ENCODE measurements at regions not wholly inside any gene's neighbourhood (a gene's known extent, or its start where the extent isn't known, plus 50 kb on each side); places are given as distances from the start of the nearest gene placed in this dataset.
"Not testable (repeated sequence)": the region's sequence is repeated elsewhere in the genome, so short reads cannot be mapped to it uniquely, and the experiment has no call there.

DNA sequence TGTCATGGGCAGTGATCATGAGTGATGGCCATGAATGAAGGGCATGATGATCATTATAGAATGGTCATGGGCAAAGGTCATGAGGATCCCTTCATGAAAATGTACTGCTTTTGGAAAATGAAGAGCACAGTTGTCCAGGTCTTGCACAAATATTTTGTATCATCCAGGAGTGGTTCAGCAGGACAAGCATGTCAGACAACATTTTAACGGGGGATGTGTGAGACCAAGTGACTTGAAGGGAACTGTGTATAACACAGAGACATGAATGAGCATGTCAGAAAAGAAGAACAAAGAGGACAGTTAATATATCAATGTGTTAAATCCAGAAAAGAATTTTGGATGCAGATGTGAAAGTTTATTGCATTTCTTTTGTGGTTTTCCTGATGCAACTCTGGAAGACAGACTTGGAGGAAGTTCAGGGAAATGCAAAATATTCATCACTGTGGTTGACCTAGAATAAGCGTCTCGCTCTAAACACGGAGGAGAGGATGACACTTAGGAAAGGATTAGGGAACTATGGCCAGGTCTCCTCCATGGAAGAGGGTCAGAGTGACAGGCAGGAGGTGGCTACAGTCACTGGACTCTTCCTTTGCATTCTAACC, 116.1 kb upstream of the IRX4 start:
- DNase-seq = no peak

DNA sequence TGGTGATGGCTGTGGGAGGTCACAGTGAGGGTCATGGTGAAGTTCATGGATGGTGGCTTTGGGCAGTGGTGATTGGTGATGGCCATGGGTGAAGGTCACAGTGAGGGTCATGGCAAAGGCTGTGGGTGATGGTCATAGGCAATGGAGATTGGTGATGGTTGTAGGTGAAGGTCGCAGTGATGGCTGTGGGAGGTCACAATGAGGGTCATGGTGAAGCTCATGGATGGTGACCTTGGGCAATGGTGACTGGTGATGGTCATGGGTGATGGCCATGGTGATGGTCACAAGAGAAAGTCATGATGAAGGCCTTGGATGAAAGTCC, 115.6 kb upstream of the IRX4 start:
- no peak for DNase-seq

DNA sequence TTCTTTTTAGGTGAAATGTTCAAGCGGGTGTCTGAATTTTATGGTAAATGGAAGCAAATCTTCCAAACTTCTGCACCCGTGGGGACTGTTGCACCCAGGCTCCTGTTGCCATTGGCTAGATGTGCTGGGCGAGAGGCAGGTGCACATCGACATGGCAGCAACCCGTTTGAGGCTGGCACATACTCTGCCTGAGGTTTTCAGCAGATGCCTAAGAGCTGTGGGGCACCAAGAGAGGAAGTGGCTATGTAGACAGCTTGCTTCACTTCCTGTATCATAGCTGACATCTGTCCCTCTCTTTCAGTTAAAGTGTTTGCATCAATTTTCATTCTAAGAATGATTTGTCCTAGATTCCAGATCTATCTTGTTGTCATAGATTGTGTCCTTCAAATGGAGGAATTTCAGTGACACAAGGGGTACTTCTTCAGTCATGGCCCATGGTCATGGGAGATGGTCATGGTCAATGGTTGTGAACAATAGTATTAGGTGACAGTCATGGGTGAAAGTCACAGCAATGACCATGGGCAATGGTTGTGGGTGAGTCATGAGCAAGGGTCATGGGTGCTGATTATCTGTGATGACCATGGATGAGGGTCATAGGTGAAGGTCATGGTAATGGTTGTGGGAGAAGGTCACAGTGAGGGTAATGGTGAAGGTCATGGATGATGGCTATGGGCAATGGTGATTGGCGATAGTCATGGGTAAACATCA, 115.1 kb upstream of the IRX4 start:
- no peak for DNase-seq

DNA sequence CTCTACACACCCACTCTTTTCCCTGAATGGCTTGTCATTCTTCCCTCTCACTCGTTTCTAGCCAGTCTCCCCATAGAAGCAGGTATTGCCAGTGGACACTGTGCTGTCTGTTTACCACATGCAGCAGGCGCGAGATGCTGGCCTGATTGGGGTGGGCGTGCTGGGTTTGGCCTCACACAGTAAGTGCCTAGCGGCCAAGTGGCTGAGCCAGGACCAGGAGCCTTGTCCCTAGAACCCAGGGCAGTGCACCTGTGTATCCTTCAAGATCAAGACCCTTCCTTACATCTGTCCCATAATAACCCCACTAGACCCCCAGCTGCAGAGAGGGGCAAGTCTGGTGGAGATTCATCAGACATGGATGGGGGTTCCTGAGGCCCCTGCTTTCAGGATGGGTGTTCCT, 112.8 kb upstream of the IRX4 start:
- DNase-seq = no peak

DNA sequence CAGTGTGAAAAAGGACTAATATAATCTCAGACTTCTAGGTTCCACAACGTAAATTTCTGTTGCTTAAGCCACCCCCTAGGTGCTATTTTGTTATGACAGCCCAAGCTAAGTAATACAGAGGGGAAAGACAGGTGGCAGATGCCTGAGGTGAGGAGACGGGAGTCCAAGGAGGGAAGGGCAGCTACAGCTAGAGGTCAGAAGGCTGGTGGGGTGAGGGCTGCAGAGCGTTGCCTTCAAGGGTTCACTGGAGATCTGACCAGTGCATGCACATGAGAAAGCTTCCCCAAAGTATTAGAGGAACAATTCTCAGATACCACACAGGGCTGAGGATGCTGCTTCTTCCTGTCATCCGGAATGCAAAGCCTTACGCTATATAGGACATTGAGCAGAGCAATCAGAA, 104.7 kb upstream of the IRX4 start:
- DNase-seq = no peak

DNA sequence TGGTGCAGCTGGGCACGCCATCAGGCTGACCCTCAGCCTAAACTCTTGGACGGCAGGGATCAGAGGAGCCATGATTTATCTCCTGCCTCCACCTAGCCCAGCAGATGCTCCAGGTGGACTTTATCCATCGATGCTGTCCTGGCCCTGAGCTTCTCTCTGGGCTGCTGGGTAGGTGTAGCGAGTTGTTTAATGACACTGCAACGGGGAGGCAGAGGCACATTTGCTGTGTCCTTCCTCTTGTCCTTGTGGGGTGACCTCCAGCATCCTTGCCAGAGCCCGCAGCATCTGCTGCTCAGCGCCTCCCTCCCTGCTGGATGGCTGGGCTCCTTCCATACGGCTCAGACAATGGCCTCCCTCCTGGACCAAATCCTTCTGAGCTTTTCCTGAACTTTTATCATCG, 103.1 kb upstream of the IRX4 start:
- DNase-seq = no peak

DNA sequence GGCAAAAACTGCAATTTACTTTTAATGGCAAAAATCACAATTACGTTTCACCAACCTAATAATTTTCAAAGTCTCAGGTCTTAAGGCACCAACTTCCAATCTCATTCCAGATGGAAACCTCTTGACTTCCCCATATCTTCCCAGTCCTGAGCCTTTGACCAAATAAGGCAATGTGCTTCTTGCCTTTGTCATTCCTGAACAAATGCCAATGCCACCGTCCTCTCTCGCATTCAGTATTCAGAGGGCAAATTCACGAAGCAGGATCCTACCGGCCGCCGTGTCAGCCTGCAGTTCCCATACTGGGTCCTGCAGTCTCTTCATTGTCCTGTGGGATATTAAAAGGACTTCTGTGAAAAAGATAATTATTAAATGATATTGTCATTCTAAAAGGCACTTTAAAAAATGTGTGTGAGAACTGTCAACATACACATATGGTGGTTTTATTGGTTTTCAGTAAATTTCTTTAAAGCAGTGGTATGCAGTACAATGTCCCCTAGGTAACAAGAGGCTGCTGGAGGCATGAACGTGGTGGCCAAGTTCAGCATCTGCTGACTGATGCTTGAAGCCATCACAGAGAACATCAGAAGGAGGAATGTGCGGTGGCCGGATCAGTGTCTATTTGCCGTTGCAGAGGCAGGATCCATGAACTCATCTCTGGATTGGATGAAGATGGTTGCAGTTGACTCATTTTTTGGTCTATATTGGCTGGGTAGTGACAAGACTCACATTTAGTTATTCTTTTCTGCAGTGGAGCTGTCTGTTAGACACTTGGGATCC, 101.4 kb upstream of the IRX4 start:
- no peak for DNase-seq

DNA sequence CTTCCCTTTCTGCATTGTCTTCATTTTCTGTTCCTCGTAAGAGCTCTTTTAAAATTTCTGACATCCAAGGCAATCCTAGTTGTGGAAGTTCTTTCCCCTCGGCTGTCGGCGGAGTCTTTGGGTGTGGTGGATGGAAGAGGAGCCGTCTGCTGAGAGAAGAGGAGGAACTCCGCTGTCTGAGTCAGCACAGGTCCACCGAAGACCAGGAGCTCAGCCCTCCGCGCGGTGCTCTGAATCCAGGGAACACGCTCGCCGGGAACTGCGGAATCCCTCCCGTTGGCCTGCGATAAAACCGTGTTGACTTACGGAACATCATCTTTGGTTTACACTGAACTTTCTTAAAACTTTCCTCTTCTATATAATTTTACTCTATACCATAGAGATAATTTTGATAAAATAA, 100.7 kb upstream of the IRX4 start:
- DNase-seq = no peak

DNA sequence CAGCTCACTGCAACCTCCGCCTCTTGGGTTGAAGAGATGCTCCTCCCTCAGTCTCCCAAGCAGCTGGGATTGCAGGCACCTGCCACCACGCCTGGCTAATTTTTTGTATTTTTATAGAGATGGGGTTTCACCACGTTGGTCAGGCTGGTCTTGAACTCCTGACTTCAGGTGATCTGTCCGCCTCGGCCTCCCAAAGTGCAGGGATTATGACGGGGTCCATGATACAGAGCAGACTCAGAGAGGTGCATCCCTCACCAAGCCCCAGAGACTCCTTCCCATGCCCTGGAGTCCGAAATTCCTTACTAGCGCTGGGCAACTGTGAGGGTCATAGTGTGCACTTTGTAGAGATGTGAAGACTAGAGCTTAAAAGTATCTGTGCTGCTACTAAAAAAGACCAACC, 99.8 kb upstream of the IRX4 start:
- not testable (repeated sequence) for DNase-seq

DNA sequence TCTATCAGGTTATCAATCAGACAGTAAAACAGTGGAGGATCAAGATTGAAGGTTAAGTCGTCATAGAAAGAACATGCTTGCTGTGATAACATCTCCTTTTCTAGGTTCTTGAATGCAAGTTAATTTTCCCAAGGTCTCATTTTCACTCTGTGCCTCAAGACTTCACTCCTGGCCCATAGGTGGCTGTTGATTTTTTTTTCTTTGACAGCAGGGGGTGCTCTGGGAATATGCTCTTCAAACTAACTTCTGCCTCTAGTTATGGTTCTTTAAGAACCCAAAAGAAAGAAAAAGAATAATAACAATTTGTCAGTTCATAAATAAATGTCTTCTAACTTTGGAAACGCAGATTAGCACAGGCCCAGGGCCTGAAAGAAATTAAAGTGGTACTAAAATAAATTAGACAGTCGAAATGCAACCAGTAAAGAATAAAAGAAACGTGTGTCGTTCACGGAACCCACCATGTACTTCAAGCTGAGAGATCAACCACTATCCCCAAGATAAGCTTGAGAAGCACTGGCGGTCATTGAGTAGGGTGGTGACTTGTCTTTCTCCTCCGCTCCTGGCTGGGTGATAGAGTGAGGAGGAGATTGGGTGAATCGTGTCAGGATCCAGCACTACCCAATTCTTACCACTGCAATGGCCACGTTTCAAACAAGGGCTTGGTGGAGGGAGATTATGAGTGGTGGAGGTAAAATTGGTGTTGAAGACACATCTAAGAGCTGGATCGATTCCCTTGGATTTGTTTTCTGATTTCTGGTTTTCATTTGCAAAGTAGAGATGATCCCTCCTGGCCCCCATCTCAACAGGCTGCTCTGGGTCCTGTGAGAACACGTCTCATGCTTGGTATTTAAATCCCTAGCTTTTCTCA, 93.4 kb upstream of the IRX4 start:
- DNase-seq = no peak

DNA sequence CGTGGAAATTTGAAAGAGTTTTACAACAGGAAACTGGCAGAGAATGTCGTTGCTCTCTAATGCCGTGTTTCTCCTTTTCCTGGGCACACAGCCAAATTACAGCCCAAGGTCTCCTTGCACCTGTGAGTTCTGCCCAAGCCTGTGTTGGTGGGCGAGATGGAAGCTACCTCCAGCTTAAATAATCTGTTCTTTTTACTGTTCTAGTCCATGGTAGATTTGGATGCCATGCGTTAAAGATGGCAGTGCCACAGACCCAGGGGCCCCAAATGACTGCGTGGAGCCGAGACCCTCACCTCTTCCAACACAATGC, 92.6 kb upstream of the IRX4 start:
- no peak for DNase-seq

DNA sequence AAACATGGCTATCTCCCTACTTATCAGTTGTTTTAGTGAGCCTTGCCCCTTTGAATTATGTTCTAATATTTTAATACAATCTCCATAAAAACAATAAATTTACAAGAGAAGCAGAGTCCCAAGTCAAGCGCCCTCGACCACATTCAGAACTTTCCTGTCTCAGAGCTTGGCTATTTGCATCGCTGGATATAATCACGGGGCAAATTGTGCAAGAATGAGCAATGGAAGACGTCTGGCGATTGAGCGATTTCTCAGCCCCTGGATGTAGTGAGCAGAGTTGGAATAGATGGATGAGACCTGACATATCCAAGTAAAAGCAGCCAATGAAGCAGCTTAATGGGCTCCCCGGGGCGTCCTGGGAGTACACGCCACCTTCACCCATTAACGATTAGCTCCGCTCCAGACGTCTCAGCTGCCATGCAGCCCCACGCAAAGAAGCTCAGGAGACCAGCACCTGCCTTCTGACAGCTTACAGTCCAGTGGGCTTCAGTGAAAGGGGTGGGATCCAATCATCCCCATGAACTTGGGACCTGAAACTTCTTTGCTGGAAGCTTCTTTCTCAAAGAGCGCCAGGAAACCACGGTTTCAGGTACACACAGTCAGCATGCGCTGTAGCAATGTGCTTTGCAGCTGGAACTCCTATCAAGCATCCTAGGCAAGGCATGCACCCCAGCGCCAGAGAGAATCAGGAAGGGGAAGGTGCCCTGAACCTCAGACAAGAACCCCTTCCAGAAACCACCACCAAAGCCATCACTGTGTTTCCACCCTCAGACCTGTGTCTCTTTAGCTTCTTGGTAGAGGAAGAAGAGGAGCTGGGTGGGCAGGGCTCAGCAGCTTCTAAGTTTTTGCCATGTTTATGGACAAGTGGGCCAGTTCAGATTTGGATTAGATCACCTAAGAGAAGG, 92.0 kb upstream of the IRX4 start:
- no peak for DNase-seq

DNA sequence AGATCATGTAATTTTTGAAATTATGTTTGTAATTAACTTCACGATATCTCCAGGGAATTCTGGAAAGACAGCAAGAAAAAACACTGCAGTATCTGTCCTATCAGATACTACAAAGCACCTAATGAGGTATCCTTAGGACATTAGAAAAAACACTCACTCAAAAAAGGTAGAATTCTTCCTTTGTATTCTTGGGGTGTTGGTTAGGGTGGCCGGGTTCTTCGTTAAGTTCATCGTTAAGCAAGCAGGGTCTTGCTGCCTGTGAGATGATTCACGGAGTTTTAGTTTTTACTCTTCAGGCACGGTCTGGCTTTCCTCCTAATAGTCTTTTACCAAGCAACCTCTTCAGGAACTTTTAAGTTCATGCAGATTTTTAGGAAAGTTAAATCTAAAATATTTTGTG, 91.4 kb upstream of the IRX4 start:
- no peak for DNase-seq

DNA sequence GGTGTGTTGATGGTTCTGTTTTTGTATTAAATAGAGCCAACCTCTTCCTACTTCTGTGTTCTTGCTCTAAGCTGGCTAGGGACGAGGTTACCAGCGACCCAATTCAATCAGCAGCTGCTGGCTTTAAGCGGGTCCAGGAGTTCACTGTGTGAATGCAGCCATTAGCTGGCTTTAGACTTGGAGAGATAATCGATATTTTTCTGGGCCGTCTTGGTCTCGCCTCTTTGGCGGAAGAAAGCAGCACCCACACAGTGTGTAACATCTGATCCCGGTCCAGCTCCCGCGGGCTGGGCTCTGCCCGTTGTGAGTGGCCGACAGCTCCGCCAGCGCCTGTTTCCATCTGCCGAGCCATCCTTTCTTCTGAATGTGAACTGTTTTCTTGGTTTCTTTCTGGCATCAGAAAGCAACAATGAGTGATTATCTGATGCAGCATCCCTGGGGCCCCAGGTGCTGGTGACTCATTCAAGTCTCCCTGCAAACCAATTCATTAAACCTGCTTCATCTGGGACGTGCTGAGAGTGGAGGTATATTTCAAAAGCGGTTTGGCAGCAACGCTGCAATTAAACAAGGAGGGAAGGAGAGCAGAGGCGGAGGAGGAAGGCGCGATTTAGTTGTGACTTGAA, 90.8 kb upstream of the IRX4 start:
- no peak for DNase-seq

DNA sequence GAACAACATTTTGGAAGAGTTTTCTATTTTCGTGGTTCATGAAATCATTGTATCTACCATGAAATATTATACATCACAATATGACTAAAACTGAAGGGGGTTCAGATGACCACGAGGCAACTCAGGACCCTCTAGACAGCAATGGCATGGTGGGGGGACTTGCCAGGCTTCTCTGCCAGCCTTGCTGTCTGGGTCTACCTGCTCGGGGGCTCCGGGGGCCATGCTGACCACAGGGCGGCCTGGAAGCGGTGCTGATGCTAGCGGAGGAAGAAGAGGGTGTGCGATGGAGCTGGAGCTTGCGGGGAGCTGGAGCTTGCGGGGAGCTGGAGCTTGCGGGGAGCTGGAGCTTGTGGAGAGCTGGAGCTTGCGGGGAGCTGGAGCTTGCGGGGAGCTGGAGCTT, 89.2 kb upstream of the IRX4 start:
- no peak for DNase-seq

DNA sequence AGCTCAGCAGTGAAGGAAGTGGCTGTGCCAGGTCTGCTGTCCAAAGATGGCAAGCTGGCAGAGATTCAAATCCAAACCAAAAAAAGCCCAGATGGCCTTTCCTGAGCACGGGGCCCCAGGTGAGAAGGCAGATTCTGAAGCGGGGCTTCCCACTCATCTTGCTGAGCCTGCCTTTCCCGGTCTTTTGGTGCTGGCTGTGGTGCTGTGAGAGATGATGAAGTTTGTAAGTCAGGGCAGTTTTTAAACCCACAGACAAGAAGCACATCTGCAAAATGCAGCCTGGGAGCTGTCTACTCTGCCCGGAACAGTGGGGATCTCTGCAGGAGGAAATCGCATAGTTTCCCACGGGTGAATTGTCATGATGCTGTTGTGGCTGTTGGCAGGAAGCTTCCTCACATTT, 85.0 kb upstream of the IRX4 start:
- DNase-seq = no peak

DNA sequence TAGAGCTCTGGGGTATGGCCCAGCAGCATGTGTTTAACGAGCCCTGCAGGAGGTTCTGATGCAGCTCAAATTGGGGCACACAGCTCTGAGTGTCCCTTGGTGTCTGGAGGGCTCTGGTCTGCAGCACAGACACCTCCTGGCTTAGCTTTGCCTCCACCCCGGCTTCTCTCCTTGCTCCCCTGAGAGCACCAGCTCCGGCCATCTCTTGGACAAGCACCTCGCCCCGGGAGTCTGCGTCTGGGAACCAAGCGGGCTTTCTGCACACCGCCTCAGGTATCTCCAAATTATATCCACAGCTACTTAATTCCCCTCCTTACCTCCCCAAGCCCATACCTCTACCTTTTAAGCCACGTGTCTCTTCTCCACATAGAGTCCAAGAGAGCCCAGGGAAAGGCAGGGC, 83.7 kb upstream of the IRX4 start:
- no peak for DNase-seq

DNA sequence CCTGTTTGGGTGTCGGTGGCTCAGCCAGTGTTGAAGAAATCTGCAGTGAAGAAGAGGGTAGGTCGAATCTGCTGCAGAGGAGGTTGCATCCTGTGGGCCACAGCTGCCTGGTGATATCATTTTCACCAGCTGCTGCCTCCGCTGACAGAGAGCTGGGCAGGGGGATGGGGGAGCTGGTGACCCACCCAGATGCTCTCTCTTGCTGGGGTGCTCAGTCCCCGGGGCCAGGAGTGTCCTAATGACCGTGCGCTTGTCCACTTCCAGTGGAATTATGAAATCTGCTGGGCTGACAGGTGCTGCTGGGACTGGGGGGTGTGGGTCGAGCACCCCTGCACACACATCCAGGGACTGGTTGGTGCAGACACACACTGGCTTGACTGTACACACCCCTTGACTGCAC, 83.2 kb upstream of the IRX4 start:
- DNase-seq = no peak

DNA sequence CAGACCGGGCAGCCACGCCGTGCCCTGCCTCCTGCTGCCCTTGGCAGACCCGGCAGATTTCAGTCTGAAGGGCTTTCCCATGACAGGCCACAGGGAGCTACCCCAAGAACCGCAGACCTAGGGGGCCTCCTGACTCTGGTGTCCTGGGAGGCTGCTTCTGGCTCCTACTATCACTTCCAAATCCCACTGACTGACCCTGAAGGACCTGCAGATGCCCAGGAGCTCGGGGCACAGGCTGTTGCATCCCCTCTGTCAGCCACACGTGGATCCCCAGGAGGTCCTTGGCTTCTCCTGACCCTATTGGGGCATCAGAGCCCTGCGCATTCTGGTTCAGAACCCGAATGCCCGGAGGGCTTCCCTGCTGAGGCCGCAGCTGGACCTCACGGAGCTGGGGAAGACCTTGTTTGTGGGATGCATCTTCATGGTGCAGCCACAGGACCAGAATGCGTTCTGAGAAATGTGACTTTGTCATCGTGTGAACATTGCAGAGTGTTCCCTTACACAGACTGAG, 81.3 kb upstream of the IRX4 start:
- no peak for DNase-seq

DNA sequence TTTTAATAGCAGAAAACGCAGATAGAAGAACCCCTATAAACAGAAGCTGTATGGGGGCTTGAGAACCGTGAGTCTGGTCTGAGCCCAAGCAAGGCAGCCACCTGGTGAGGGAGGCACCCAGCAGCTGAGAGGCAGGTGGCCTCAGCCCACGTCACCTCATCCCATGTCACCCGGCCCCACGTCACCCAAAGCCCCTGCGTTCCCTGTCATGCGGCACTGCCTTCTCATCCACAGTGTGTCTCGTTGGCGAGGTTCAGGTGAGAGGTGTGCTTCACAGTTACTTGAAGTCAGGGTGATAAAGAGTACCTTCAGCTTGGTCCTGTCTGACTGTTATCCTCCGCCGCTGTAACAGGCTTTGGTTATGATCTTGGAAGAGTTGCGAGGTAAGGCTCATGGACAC, 80.6 kb upstream of the IRX4 start:
- DNase-seq = no peak

DNA sequence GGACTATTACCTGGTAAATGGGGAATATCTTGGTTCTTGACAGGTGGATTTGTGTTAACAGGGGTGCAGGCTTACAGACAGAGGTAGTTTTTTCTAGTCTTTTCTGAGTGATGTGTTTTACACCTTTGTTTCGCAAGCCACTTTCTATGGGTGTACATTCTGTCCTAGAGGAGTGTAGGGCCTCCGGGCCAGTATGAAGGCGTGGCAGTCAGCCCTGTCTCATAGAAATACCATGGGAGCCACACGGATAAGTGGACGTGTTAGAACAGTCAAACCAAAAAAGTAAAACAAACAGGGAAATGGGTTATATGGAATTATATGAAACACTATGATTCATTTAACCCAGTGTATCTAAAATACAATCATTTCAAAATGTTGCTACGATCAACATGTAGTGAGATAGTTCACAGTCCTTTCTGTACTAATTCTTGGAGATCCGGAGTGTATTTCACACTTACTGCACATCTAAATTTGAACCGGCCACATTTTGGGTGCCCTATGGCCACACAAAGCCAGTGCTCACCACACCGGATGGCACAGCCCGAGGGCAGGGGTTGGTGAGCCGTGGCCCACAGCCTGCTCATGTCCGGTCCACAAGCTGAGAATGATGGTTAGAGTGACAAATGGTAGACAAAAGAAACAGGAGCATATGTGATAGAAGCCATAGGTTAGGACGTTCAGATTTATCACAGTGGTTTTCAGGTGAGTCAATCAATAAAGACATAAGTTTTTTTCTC, 80.1 kb upstream of the IRX4 start:
- DNase-seq = no peak

Data from CD4-positive, alpha-beta T cell treated with Interleukin-17A for 1 hour (primary cell).